Hematopoietic multipotent progenitor cell treated with erythropoietin and hydrocortisone succinate and interleukin-3 and kit ligand, for 4 days (in vitro differentiated cells): ENCODE measurements at regions not wholly inside any gene's neighbourhood (a gene's known extent, or its start where the extent isn't known, plus 50 kb on each side); places are given as distances from the start of the nearest gene placed in this dataset.

Experiments used
- DNase-seq: peaks from one replicate; pipeline ENCODE4 v3.0.0-alpha.2; 2015

DNA sequence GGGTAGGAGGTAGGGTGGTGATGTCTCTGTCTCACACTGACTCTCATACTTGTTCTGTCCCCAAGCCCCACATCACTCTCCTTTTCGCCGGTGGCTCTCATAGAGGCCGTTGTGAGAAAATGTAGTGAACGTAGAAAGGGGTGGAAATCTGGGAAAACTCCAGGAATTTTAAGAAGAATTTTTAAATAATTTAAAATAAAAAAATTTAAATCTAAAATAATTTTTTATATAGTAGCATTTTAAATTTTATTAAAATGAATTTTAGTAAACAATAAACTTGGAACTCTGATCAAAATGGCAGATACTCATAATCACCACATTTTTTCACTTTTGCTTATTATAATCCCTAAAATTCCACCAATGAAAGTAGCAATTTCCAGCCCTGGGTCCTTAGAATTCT, 473.6 kb upstream of the ZFHX3 start:
- DNase-seq: no peak

DNA sequence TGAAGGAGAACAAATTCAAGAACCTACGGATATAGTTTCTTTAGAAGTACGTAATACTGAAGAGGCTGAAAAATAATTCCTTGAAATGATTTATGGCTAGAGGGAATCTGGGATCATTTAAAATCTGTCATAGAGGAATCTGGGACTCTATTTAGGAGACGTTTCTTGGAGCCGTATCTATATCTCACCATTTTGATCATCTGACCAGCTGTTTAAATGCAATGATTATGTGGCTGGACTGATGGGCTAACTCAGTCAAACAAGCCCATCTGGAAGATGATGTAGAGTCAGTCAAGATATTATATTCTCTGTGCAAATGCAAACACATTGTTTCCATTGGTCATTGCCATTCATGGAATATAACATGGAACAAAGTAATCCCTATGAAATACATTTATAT, 467.7 kb upstream of the ZFHX3 start:
- DNase-seq: no peak

DNA sequence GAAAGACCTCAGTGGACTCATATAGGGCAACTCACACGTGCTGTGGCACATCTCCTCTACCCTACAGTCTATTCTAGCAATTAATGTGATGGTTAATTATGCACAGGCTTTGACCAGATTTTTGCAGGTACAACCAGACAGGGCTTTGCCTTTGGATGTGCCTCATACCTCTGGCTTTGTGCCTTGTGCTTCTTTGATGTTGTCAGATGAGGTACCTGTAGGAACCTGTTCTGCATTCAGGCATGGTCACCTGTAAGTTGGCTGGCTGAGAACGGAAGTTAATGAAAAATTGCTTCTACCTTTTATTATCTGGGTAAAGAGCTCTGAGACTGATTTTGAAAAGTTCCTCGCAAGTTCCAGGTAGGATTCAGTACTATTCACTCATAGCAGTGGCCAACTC, 462.9 kb upstream of the ZFHX3 start:
- DNase-seq: no peak

GRCh38 chr16:73506568-73507056, 458.7 kb upstream of the ZFHX3 start:
- no peak for DNase-seq

GRCh38 chr16:73505577-73505976, 457.6 kb upstream of the ZFHX3 start:
- DNase-seq: no peak

DNA sequence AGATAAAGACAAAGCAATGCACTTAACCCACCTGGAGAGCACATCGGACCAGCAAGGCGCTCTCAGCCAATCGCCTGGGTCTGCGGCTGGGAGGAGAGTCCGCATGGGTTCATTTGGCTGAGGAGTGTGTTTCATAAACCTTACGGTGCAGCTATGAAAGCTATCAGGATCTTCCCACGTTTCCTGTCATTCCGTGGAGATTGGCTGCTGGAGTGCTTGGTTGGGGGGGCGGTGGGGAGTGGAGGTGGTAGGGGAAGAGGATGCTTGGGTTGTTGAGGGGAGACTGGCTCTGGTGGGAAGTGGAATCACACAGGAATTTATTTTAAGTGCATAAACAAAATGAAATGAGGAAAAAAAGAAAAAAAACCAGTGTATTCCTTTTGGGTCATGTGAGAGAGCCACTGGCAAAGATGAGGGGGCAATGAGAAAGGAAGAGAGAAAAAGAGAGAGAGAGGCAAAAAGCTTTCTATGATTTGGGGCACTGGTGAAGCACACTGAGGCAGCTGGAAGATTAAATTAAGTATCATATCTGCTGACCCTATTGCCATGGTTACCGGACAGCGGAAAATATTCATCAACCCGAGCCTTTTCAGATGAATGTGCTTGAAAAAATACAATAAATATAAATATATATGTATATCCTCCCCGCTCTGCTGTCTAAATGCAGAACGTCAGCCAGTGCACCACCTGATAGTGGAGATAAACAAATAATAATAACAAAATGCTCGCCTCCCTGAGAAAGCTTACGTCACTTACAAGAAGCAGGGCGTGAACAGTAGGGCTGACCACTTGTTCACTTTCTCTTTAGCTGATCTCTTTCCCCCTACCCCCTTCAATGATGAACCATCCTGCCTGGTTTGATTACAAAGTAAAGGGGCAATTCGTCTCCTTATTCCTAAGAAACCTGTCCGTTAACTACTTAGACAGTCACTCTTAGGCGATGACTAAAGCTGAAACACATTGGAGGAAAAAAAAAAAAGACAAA, 457.0 kb upstream of the ZFHX3 start:
- no peak for DNase-seq

DNA sequence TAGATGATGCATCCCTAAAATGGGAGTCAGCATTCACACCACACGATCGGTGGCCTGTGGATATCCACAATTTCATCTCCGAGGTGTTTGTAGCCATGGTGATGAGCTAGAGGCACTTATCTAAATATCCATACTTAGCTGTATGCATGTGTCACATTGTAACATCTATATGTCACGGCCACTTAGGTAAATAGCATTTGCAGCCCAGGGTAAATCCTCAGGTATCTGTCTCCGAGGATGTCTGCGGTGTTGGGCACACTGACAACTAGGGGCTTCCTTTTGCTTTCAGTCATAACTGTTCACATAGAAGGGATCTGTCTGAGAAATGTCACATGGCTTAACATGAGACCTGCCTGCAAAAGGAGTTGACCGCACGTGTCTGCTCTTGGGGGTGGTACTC, 455.2 kb upstream of the ZFHX3 start:
- DNase-seq: no peak

GRCh38 chr16:73499276-73499675, 451.3 kb upstream of the ZFHX3 start:
- DNase-seq: no peak

DNA sequence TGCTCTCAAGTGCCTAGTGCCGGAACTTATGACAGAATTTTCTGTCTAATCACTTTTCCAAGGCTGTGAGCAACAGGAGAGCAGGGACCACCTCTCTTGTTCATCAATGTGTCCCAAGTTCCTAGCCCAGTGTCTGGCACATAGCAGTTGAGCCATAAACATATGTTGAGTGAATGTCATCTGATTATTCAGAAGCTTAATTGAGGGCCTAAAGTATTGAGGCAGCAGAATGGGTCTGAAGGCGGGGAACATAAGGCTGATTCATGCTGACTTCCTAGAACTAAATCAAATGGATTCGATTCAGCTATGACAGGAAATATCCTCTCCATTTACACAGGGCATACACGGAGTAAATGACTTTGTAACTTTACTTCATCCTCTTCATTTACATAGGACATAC, 438.0 kb upstream of the ZFHX3 start:
- DNase-seq: no peak

DNA sequence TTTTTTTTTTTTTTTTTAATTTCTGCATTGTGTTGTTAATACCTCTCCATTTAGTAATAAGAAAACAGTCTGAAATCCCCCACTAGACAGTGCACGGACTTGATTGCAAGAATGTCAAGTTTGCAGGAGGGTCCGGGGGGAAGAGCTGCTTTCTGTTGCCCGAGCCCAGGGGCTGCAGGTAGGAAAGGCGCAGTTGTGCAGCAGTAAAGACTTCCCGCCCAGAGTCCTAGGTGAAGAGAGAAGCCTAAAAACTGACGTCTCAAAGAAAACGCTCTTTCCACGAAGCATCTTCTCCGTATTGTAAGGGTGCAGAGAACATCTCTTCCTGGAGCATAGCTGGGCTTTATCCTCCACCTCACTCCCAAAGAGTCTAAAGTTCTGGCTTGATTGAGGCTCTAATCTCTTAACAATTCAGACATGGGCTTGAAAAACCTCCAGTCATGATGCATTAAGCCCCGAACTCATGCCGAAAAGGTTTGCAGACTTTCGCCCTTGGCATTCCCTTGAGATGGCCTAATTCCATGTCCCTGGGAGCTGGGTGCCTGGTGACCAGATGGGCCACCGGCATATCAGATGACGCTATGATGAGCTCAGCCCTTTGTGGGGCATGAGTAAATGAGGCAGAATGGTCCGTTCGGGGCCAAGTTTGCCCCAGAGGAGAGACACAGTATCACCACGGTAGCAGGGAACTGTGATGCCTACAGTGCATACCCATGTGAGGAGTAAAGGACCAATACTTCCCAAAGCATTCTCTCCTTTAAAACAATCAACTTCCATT, 436.2 kb upstream of the ZFHX3 start:
- no peak for DNase-seq

DNA sequence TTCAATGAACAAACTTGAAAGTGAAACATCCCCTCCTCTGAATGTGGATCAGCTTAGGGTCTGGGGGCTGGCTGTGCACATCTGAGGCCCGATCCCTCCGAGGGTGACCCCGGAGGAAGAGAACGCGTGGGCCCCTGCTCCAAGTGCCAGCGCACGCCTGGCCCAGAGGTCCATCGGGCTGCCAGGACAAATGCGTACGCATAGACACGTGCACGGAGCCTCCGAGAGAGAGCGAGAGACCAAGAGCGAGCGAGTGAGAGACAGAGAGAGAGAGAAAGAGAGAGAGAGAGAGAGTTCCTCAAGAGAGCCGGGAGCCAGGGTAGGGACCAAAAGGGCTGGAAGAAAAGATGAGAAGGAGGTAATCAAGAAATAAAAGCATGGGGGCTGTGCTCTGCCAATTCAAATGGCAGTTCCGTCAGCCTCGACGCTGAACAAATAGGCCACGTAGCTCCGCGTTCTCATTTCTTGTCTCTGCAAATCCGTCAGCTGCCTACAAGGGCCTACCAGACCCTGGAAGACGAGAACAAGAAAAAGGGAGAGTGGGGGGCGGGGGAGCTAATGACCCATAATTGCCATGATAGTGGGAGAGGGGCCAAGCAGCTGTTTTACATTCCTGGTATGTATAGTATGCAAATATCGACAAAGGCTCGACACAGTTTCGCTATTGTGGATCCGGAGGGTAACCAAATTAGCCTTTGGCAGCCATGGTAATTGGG, 435.3 kb upstream of the ZFHX3 start:
- peak; percentile 2 for DNase-seq

DNA sequence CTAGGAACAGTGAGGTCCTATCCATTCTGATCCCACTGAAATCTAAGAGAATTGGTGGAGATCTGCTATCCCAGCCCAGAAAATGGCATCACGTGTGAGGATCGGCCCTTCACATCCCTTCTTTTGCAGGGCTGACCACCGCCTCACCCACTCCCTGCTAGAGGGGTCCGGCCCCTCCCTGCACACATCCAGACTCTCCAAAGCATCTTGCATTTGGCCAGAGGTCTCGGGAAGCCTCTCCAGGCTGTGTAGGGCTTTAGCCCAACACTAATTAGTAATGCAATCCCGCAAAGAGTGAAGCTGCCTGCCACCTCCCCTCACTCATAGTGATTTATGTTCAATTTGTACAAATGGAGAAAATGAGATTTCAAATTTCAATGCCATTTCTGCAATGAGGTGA, 434.4 kb upstream of the ZFHX3 start:
- no peak for DNase-seq

- DNase-seq: no peak
These were observed 432.5 kb upstream of the ZFHX3 start for GRCh38 chr16:73480381-73480780.

DNA sequence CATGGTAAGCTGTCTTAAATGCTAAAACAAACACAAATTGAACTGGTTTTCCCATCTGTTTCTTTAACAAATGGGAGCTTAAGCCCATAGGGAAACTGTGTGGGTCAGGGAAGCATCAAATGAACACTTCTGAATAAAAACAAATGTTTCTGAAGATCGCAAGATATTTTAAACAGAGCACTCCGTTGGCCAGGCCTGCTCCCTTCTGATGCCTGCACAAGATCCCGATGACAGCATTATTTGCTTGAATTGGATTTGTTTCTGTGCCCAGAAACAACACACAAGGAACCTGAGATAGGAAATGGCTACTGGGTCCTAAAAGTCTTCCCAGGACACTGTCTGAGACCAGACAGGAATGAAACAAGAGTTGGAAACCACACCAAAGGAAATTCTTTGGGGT, 425.8 kb upstream of the ZFHX3 start:
- DNase-seq: no peak

DNA sequence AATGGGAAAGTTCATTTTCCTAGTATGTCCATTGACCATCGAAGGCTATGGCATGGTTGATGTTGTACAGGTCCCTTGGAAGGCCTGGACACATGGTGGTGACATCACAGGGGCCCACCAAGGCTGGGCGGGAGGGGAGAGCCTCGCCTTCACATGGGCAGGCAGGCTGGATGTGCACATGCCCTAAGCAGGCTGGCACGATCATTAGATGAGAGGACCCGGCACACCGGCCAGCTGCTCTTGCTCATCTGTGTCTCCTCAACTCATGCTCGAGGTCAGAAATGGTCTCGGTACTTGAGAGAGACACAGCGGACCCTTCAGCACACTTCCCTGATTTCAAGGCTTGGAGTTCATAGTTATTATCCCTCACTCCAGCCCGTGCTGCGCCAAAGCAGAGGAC, 416.9 kb upstream of the ZFHX3 start:
- no peak for DNase-seq

DNA sequence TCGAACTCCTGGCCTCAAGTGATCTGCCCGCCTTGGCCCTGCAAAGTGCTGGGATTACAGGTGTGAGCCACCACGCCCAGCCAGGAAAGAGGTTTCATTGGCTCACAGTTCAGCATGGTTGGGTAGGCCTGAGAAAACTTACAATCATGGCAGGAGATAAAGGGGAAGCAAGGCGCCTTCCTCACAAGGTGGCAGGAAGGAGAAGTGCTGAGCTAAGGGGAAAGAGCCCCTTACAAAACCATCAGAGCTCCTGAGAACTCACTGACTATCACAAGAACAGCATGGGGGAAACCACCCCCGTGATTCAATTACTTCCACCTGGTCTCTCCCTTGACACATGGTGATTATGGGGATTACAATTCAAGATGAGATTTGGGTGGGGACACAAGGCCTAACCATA, 411.7 kb upstream of the ZFHX3 start:
- no peak for DNase-seq

- no peak for DNase-seq
These were observed 409.9 kb upstream of the ZFHX3 start for GRCh38 chr16:73457851-73458250.

DNA sequence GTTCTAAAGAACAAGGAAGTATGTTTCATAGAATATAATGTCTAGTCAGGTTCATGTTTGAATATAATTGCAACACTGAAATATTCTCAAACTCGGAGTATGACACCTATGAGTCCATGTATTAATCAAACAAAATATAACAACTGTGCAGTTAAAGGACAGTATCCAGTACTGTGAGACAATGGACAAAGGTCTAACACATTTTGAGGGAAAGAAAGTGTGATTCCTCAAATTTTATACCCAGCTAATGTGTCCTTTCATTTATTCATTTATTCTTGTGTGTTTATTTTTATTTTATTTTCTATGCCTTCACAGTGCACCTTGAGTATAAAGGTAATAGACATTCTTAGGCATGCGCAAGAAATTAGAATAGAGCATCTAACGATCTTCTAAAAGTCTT, 401.0 kb upstream of the ZFHX3 start:
- DNase-seq: no peak

GRCh38 chr16:73447846-73448245, 399.9 kb upstream of the ZFHX3 start:
- DNase-seq: no peak

GRCh38 chr16:73434621-73435020, 386.7 kb upstream of the ZFHX3 start:
- no peak for DNase-seq

DNA sequence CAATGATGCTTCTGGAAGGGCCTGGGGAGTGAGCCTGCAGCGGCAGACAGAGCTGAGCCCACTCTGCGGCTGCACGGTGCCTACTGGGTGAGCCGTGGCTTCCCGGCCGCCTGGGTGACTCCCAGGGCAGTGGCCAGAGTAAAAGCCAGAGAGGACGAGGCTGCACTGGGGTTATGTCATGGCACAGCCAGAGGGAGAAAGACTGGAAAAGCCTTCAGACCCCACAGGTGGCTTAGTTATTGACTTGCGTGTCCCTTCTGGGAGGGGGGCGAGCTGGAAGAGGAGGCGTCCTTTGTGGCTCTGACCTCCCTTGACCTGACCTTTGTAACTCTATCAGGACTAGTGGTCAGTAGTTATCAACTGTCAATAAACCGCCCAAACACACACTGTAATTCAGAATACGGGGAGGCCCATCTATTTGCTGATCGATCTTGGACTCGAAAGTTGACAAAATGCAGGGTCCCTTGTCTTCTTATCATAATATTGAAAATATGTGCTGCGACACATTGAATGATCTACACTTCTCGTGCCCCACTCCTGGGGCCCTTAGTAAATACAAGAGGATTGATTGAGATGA, 385.9 kb upstream of the ZFHX3 start:
- no peak for DNase-seq

GRCh38 chr16:73432850-73433730, 385.2 kb upstream of the ZFHX3 start:
- DNase-seq: no peak
